HG03280 (cell line): ENCODE measurements at regions not wholly inside any gene's neighbourhood (a gene's known extent, or its start where the extent isn't known, plus 50 kb on each side); places are given as distances from the start of the nearest gene placed in this dataset.
"Not testable (repeated sequence)": the region's sequence is repeated elsewhere in the genome, so short reads cannot be mapped to it uniquely, and the experiment has no call there.

Experiments
- ATAC-seq: cut with Tn5 transposase; IDR thresholded peaks from one replicate; pipeline ENCODE4 v1.9.1; 2021; ENCODE audit warnings: mild to moderate bottlenecking, moderate library complexity; ENCODE audit not compliant: unreplicated experiment

GRCh38 chr3:90180096-90180495, 1072.7 kb downstream of the EPHA3 start:
- no peak for ATAC-seq

- ATAC-seq = no peak
These were observed 1073.1 kb downstream of the EPHA3 start for GRCh38 chr3:90180543-90180942.

- ATAC-seq = peak; percentile 77
These were observed 1075.0 kb downstream of the EPHA3 start for GRCh38 chr3:90182291-90182976.

GRCh38 chr3:90184861-90185260, 1077.4 kb downstream of the EPHA3 start:
- no peak for ATAC-seq

- not testable (repeated sequence) for ATAC-seq
These were observed 1090.0 kb downstream of the EPHA3 start for GRCh38 chr3:90197383-90197782.

- not testable (repeated sequence) for ATAC-seq
These were observed 1095.5 kb downstream of the EPHA3 start for GRCh38 chr3:90202931-90203330.

GRCh38 chr3:90206482-90206881, 1099.1 kb downstream of the EPHA3 start:
- not testable (repeated sequence) for ATAC-seq

- ATAC-seq = not testable (repeated sequence)
These were observed 1100.1 kb downstream of the EPHA3 start for GRCh38 chr3:90207353-90208097.

GRCh38 chr3:90221900-90222299, 1114.5 kb downstream of the EPHA3 start:
- ATAC-seq = no peak

GRCh38 chr3:90241481-90241880, 1134.1 kb downstream of the EPHA3 start:
- no peak for ATAC-seq

- no peak for ATAC-seq
These were observed 1145.7 kb downstream of the EPHA3 start for GRCh38 chr3:90253131-90253530.

- ATAC-seq = no peak
These were observed 1154.3 kb downstream of the EPHA3 start for GRCh38 chr3:90261481-90262433.
